Thyroid gland (tissue), 4 donors: ENCODE measurements at regions not wholly inside any gene's neighbourhood (a gene's known extent, or its start where the extent isn't known, plus 50 kb on each side); places are given as distances from the start of the nearest gene placed in this dataset.

ENCODE experiments used
- DNase-seq, 2 donors: peaks; one replicate each; pipeline ENCODE4 v3.0.0-alpha.2; 2019
- H3K27ac ChIP-seq, 3 donors: fragments of 200-600 bp; sonication (generic); 1 replicate in 2 of 3; 2 replicates in 1 of 3; pipeline ENCODE4 v1.5.1; 2016 to 2019; ENCODE audit warnings: mild to moderate bottlenecking in 1 of 3, moderate library complexity in 1 of 3
- H3K27me3 ChIP-seq: fragments of 200-600 bp; sonication (generic); one replicate; pipeline ENCODE4 v1.5.1; 2019
- H3K36me3 ChIP-seq, 2 donors: fragments of 200-600 bp; sonication (generic); one replicate each; pipeline ENCODE4 v1.5.1; 2016 to 2019
- H3K4me1 ChIP-seq, 2 donors: fragments of 200-600 bp; sonication (generic); one replicate each; pipeline ENCODE4 v1.5.1; 2017 to 2019
- H3K4me3 ChIP-seq, 3 donors: fragments of 200-600 bp; sonication (generic); replicated peaks in 1 of 3; 1 replicate in 2 of 3; 2 replicates in 1 of 3; pipeline ENCODE4 v1.5.1; 2016; ENCODE audit warnings: mild to moderate bottlenecking in 1 of 3
- H3K9me3 ChIP-seq: fragments of 200-600 bp; sonication (generic); one replicate; pipeline ENCODE4 v1.5.1; 2017
- CTCF ChIP-seq, 6 experiments: fragments of 200-600 bp in 3 of 6; fragments of 450-650 bp in 3 of 6; sonication (generic) in 3 of 6; IDR thresholded peaks; one replicate each; pipeline ENCODE4 v1.5.1; 2016 to 2019; ENCODE audit warnings: antibody characterized with exemption in 6 of 6, mild to moderate bottlenecking in 2 of 6, inconsistent platforms in 1 of 6, moderate library complexity in 1 of 6
- POLR2A ChIP-seq, 2 donors: fragments of 450-650 bp; IDR thresholded peaks; one replicate each; pipeline ENCODE4 v1.6.1; 2017; ENCODE audit warnings: antibody characterized with exemption in 2 of 2, mild to moderate bottlenecking in 2 of 2, moderate library complexity in 1 of 2
- WGBS, 2 donors: methylation state at CpG; one replicate each; pipeline ENCODE4 v1.1.5; 2017; 5-methylcytosine and 5-hydroxymethylcytosine counted together
- intact Hi-C: fragments of 100-400 bp; cut with DNase I; formaldehyde crosslinking; loops from one replicate; pipeline ENCODE4 v1.15.1; 2023

DNA sequence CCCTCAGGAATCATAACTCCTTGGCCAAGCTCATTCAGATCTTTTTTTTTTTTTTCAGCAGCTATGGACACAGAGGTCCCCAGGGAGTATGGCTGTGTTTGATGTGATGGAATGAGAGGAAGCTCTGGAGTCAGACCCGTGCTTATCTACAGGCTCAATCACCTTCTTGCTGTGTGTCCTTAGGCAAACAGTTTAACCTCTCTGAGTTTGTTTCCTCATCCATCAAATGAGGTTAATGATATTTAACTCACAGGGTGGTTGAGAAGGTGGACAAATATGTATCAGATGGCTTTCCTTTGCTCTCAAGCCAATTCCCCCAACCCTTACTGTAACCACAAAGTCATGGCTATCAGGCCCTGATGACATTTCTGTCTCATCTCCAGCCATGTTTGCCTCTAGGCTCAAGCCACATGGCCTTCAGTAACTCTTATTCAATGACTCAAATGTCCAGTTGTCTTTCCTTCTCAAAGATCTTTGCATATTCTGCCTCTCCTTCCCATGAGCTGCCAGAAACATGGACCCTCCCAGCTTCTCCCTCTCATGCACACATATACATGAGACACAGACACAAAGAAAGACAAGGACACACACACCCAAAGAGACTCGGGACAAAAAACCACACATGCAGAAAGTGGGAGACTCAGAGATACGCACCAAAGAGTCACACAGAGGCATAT, 303.5 kb upstream of the KAZN start:
- no peak for TF ChIP-seq POLR2A (IDR thresholded peaks at IDR 0.05)
- TF ChIP-seq CTCF (IDR thresholded peaks at IDR 0.05), result no peak
- H3K4me3 ChIP-seq, result no peak overlapping the region
- H3K9me3 ChIP-seq, result no peaks in the 10 kb centered on the region
- H3K27me3 ChIP-seq, result no peaks in the 10 kb centered on the region
- DNase-seq, result no peak
- 76% methylated on average over 3 of the region's 3 CpGs for WGBS, 2 donors
- no peak overlapping the region for H3K27ac ChIP-seq
- no peaks in the 10 kb centered on the region for H3K36me3 ChIP-seq
- intact Hi-C loops, result no loop called here
- no peaks in the 10 kb centered on the region for H3K4me1 ChIP-seq

DNA sequence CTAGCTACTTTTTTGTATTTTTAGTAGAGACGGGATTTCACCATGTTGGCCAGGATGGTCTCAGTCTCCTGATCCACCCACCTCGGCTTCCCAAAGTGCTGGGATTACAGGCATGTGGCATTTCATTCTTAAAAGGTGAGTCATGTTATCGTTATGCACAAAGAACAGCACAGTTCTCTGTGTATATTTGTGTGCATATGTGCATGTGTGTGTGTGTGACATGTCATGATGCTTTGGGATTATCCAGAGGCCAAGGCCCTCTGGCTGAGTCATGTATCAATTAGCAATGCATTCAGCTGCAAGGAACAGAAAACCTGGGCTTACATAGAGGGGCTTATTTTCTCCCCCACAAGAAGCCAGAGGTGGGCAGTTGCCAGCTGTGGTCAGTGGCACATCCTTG, 301.7 kb upstream of the KAZN start:
- TF ChIP-seq POLR2A (IDR thresholded peaks at IDR 0.05) (no peak), CTCF (IDR thresholded peaks at IDR 0.05) (no peak)
- no peak for DNase-seq
- Histone ChIP-seq H3K9me3 (no peaks in the 10 kb centered on the region), H3K4me1 (no peaks in the 10 kb centered on the region), H3K4me3 (no peak overlapping the region), H3K36me3 (no peaks in the 10 kb centered on the region), H3K27ac (no peak overlapping the region), H3K27me3 (no peaks in the 10 kb centered on the region)
- intact Hi-C loops, result no loop called here
- WGBS, 2 donors, result 93% methylated on average over 3 of the region's 3 CpGs

- 75 to 90% methylated on average over 3 of the region's 3 CpGs for WGBS, 2 donors
- TF ChIP-seq POLR2A (IDR thresholded peaks at IDR 0.05) (no peak), CTCF (IDR thresholded peaks at IDR 0.05) (no peak)
- Histone ChIP-seq H3K27me3 (no peaks in the 10 kb centered on the region), H3K27ac (no peak overlapping the region), H3K36me3 (no peaks in the 10 kb centered on the region), H3K4me3 (no peak overlapping the region), H3K9me3 (no peaks in the 10 kb centered on the region), H3K4me1 (no peaks in the 10 kb centered on the region)
- intact Hi-C loops, result no loop called here
- DNase-seq, result no peak
Measured at GRCh38 chr1:14297356-14297755, 301.1 kb upstream of the KAZN start.

DNA sequence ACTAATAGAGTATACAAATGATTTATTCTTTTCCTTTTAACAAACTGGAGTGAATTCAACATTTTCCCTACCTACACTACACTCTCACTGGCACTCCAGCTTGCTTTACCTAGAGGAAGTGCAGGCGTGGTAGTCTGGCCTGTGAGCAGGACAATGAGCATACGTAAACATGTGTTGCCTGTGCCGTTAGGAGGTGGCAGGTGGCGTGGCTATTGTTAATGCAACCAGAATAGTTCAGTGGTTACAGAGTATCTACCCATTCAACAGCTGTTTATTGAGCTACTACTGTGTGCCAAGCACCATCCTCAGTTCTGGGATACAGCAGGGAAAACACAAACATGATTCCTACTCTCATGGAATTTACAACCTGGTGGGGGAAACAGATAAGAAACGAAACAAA, 299.7 kb upstream of the KAZN start:
- Histone ChIP-seq H3K36me3 (no peaks in the 10 kb centered on the region), H3K4me3 (no peak overlapping the region), H3K9me3 (no peaks in the 10 kb centered on the region), H3K4me1 (peaks cover 8 to 10% of the 10 kb centered on the region in 2 donors), H3K27ac (no peak overlapping the region), H3K27me3 (no peaks in the 10 kb centered on the region)
- 87 to 89% methylated on average over 5 of the region's 5 CpGs for WGBS, 2 donors
- intact Hi-C loops, result no loop called here
- no peak for TF ChIP-seq CTCF (IDR thresholded peaks at IDR 0.05)
- no peak for TF ChIP-seq POLR2A (IDR thresholded peaks at IDR 0.05)
- no peak for DNase-seq

DNA sequence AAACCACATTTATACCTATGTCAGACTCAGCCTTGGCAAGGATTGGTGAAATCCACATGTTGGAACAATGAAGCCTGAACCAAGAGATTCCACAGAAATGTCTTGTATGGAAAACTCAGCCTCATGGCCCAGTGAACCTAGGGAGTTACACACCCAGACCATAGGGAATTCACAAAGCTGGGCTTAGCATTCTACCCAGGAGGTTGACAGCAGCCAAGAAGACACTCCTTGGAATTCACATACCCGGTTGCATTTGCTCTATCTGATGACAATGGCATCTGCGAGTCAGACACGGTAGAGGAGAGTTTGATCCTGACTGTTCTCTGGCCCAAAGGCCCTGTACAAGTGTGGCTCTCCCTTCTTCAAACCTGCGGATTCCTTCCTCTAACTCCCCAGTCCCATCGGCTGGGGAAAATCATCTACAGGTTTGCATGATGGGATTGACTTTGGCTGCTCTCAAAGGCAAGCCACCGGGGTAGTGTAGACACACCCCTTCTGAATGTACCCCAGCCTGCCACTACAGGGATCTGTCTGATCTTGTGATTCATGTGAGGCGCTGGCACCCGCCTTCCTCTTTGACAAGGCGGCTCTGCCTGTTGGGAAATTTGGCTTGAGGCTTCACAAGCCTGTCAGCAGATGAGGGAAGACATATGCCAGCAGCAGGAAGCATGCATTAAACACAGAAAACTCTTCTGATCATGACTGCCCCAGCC, 297.3 kb upstream of the KAZN start:
- H3K27ac ChIP-seq, result no peak overlapping the region
- no peaks in the 10 kb centered on the region for H3K36me3 ChIP-seq
- TF ChIP-seq CTCF (IDR thresholded peaks at IDR 0.05) (no peak), POLR2A (IDR thresholded peaks at IDR 0.05) (no peak)
- DNase-seq, result no peak
- WGBS, 2 donors, result 79 to 80% methylated on average over 9 of the region's 9 CpGs
- H3K4me3 ChIP-seq, result no peak overlapping the region
- intact Hi-C loops, result no loop called here
- H3K4me1 ChIP-seq, result peaks cover 26 to 30% of the 10 kb centered on the region in 2 donors
- H3K27me3 ChIP-seq, result no peaks in the 10 kb centered on the region
- H3K9me3 ChIP-seq, result no peaks in the 10 kb centered on the region
